Coronary artery (tissue), 2 donors: ENCODE measurements at regions not wholly inside any gene's neighbourhood (a gene's known extent, or its start where the extent isn't known, plus 50 kb on each side); places are given as distances from the start of the nearest gene placed in this dataset.

Source experiments
- DNase-seq: peaks from one replicate; pipeline ENCODE4 v3.0.0-alpha.2; 2017; ENCODE audit warnings: low spot score
- H3K27ac ChIP-seq, 2 donors: fragments of 200-600 bp; sonication (generic); one replicate each; pipeline ENCODE4 v1.5.1; 2016 to 2019
- H3K4me3 ChIP-seq: fragments of 200-600 bp; sonication (generic); 2 replicates; pipeline ENCODE4 v1.5.1; 2016; ENCODE audit warnings: mild to moderate bottlenecking, moderate library complexity
- TF ChIP-seq, protein P1 (sequence below): fragments of 200-600 bp; sonication (generic); IDR thresholded peaks from one replicate; pipeline ENCODE4 v1.5.1; 2019; ENCODE audit warnings: antibody characterized with exemption

DNA sequence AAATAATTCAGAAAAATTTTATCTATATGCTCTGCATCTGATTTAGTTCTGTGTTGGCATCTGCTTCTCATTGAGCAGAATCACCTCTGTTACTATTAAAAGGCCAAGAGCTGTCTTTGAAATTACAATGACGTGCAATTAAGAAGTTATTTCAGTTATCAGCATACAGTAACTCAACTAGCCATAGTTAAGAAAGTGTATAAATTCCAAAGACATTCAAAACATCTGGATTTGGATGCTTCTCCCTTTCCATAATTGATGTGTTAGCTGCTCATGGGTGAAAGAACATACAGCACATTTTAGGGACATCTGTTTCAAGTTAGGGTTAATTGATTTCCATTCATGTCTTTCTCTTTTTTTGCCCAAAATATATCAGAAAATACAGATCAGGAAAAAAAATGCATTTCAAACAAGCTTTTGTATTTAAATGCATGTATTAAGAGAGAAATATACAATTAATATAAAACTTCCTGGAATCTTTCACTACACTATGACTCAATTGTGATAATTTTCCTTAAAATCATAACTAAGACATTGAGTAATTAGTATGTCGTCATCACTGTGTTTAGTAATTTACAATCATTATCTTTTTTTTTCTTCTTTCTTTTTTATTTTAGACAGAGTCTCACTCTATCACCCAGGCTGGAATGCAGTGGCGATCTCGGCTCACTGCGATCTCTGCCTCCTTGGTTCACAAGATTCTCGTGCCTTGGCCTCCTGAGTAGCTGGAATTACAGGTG lies 82.7 kb upstream of the MBNL1 start:
- no peak for DNase-seq
- Histone ChIP-seq H3K4me3 (no peak overlapping the region), H3K27ac (no peak overlapping the region)
- TF ChIP-seq, protein P1, sequence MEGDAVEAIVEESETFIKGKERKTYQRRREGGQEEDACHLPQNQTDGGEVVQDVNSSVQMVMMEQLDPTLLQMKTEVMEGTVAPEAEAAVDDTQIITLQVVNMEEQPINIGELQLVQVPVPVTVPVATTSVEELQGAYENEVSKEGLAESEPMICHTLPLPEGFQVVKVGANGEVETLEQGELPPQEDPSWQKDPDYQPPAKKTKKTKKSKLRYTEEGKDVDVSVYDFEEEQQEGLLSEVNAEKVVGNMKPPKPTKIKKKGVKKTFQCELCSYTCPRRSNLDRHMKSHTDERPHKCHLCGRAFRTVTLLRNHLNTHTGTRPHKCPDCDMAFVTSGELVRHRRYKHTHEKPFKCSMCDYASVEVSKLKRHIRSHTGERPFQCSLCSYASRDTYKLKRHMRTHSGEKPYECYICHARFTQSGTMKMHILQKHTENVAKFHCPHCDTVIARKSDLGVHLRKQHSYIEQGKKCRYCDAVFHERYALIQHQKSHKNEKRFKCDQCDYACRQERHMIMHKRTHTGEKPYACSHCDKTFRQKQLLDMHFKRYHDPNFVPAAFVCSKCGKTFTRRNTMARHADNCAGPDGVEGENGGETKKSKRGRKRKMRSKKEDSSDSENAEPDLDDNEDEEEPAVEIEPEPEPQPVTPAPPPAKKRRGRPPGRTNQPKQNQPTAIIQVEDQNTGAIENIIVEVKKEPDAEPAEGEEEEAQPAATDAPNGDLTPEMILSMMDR = no peak

DNA sequence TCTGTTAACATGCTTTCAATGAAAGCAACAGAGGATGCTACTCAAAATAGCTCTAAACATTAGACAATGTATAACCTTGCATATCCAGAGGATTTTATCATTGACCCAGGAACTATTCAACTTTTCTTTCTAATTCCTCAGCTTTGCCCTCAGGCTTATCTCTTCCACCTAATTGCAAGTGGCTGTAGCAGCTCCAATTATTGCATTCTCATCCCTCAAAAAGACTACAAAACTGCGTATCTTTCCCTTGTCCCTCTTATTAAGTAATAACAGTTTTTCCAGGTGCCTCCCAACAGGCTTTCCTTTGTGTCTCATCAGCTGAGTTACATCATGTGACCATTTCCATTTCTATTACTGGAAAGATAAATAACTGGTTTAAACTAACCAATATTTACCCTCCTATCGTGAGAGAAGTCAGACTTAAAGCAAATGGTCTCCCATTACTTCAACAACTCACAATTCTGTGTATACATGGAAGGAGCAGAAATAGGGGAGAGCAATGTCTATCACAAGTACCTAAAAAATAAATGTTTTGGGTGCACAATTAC lies 78.0 kb upstream of the MBNL1 start:
- H3K4me3 ChIP-seq = no peak overlapping the region
- no peak for DNase-seq
- TF ChIP-seq, protein P1 = no peak
- H3K27ac ChIP-seq = no peak overlapping the region

DNA sequence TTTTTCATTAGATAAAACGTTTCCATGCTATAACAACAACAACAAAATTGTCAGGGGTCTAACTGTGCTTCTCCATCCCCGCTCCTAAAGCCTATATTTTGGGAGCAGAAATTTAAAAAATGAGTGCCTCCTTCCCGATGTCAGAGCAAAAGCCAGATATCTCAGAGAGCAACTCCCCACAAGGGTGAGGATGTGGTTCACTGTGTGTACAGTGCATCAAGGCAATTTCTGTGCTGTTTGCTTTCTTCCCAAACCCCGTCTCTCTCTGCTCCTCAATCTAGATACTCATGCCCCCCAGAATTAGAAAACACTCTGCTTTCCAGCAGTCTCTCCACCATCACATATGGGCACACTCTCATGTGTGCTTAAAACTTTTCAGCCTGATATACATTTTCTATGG lies 76.7 kb upstream of the MBNL1 start:
- Histone ChIP-seq H3K4me3 (no peak overlapping the region), H3K27ac (no peak overlapping the region)
- DNase-seq = no peak
- TF ChIP-seq, protein P1 = no peak

DNA sequence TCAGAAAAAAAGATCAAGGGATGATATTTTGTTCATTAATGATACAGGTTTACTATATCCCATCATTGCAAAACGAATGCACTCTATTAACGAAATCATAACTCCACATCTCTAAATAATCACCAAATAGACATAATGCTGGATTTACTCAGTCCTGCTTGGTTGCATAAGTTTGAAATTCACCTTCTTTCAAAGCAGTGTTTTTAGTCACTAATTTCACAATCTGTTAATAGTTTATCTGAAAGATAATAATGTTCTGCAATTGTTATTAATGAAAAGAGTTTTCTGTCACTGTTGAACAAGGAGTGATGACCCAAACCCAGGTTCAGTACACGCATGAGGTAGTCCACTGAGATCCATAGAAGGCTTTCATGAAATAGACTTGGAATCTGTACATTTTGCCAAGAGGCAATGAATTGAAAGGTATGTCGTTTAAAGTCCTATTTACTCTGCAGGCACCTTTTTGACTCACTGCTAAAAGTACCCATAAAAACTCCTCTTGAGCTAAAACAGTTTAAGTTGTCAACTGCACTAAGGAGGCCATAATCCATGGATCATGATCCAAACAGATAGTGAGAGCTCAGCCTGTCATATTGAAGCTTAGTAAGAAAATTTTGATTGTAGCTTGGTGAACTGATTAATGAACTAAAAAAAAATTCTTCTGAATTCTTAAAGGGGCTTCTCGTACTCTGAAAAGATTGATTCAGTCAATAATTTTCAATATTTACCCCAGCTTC lies 75.6 kb upstream of the MBNL1 start:
- peak overlapping the region in 1 of 2 donors; percentile 18 for H3K27ac ChIP-seq
- peak overlapping the region; percentile 45 for H3K4me3 ChIP-seq
- no peak for DNase-seq
- TF ChIP-seq, protein P1 = no peak

DNA sequence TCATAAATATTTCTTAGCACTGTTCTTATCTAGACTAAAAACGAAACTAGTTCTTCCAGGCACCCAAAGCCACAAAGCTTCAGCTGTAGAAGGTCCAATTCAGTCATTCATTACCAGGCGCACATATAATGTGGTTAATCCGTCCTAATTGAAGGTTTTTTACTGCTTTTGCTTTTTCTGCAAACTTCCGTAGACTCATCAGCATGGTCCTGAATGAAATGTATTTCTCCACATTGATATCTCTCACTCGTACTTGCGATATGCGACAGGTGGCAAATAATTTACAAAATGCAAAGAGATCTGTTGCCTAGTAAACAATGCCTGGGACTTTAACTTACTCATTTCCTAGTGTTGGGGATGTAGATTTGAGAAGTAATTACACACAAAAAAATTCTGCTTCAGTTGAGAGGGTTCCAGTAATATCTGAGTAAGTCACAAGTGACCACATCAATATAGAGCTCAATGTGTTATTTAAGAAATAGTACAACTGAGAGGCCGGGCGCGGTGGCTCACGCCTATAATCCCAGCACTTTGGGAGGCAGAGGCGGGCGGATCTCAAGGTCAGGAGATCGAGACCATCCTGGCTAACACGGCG lies 75.0 kb upstream of the MBNL1 start:
- TF ChIP-seq, protein P1 = no peak
- Histone ChIP-seq H3K27ac (no peak overlapping the region), H3K4me3 (peak overlapping the region; percentile 45)
- DNase-seq = no peak

DNA sequence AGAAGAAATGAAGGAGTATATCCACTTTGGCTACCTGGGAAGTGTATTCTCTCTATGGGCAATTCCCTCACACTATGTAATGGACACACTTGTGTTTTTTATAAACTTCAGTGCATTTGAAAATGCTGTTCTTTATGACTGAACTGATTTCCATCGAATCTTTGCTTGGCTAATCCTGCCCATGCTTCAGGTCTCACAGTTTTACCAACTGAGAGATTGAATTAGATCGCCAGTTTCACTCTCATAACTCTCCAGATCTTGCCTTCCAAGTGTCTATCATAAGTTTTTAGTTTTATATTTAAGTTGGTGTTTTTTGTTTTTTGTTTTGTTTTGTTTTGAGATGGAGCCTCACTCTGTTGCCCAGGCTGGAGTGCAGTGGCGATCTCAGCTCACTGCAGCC lies 73.5 kb upstream of the MBNL1 start:
- no peak overlapping the region for H3K27ac ChIP-seq
- TF ChIP-seq, protein P1 = no peak
- no peak overlapping the region for H3K4me3 ChIP-seq
- DNase-seq = no peak
